HG03135 (cell line): ENCODE measurements at regions not wholly inside any gene's neighbourhood (a gene's known extent, or its start where the extent isn't known, plus 50 kb on each side); places are given as distances from the start of the nearest gene placed in this dataset.

ENCODE experiments used
- ATAC-seq: cut with Tn5 transposase; IDR thresholded peaks from one replicate; pipeline ENCODE4 v1.9.1; 2021; ENCODE audit warnings: mild to moderate bottlenecking, moderate library complexity; ENCODE audit not compliant: unreplicated experiment

- no peak for ATAC-seq
These were observed 127.5 kb downstream of the SS18 start for GRCh38 chr18:25962919-25963318.

GRCh38 chr18:25962176-25962575 lies 128.2 kb downstream of the SS18 start:
- no peak for ATAC-seq

- no peak for ATAC-seq
These were observed 133.4 kb downstream of the SS18 start for GRCh38 chr18:25957017-25957416.

GRCh38 chr18:25953111-25953510 lies 137.3 kb downstream of the SS18 start:
- no peak for ATAC-seq

GRCh38 chr18:25950321-25950720 lies 140.1 kb downstream of the SS18 start:
- ATAC-seq, result no peak

- no peak for ATAC-seq
These were observed 143.9 kb downstream of the SS18 start for GRCh38 chr18:25946540-25946939.

- ATAC-seq, result no peak
These were observed 155.1 kb downstream of the SS18 start for GRCh38 chr18:25935356-25935755.

GRCh38 chr18:25931126-25931525 lies 159.3 kb downstream of the SS18 start:
- ATAC-seq, result no peak

GRCh38 chr18:25929787-25930186 lies 160.6 kb downstream of the SS18 start:
- no peak for ATAC-seq

GRCh38 chr18:25927830-25928229 lies 162.6 kb downstream of the SS18 start:
- no peak for ATAC-seq

- no peak for ATAC-seq
These were observed 167.2 kb downstream of the SS18 start for GRCh38 chr18:25923193-25923592.

GRCh38 chr18:25921677-25922421 lies 168.6 kb downstream of the SS18 start:
- ATAC-seq, result peak; percentile 77

GRCh38 chr18:25915907-25916306 lies 174.5 kb downstream of the SS18 start:
- no peak for ATAC-seq

- ATAC-seq, result no peak
These were observed 191.4 kb downstream of the SS18 start for GRCh38 chr18:25898965-25899364.

GRCh38 chr18:25896956-25897355 lies 193.5 kb downstream of the SS18 start:
- no peak for ATAC-seq

GRCh38 chr18:25896178-25896780 lies 194.1 kb downstream of the SS18 start:
- ATAC-seq, result no peak

GRCh38 chr18:25895518-25895917 lies 194.9 kb downstream of the SS18 start:
- ATAC-seq, result no peak

GRCh38 chr18:25886283-25886682 lies 204.1 kb downstream of the SS18 start:
- no peak for ATAC-seq

GRCh38 chr18:25883091-25883490 lies 207.3 kb downstream of the SS18 start:
- no peak for ATAC-seq

GRCh38 chr18:25881149-25881548 lies 209.3 kb downstream of the SS18 start:
- ATAC-seq, result no peak

GRCh38 chr18:25880441-25880840 lies 210.0 kb downstream of the SS18 start:
- no peak for ATAC-seq

- no peak for ATAC-seq
These were observed 214.0 kb downstream of the SS18 start for GRCh38 chr18:25876330-25876948.
